Heart left ventricle (tissue), 13 donors: ENCODE measurements at regions not wholly inside any gene's neighbourhood (a gene's known extent, or its start where the extent isn't known, plus 50 kb on each side); places are given as distances from the start of the nearest gene placed in this dataset.
"Not testable (repeated sequence)": the region's sequence is repeated elsewhere in the genome, so short reads cannot be mapped to it uniquely, and the experiment has no call there.

Source experiments
- POLR2A ChIP-seq, 2 donors: fragments of 450-650 bp; IDR thresholded peaks; one replicate each; pipeline ENCODE4 v1.6.1; 2017; ENCODE audit warnings: antibody characterized with exemption in 2 of 2, mild to moderate bottlenecking in 2 of 2, moderate library complexity in 2 of 2
- TF ChIP-seq, protein P1 (sequence below), 12 donors: fragments of 200-600 bp; sonication (generic) in 4 of 12; IDR thresholded peaks; one replicate each; pipeline versions ENCODE4 v1.5.0 to v1.8.0; 2018 to 2022; ENCODE audit warnings: antibody characterized with exemption in 12 of 12, mild to moderate bottlenecking in 5 of 12
- donor health status: ischemic (EF 13 %, LVEDD 7.1; RV severe dilation, severe dysfunction).
- donor health status: DM: no; HTN: yes; CAD: no.
- donor health status: DM: no; HTN: no; CAD: no.
- donor health status: ischemic (EF 25% LVEDD 6.9; RV normal size, moderate dysfunction).
- donor health status: ischemic (EF 25% LVEDD 5.7; RV mildly dilated, moderate dysfunction).
- donor health status: ischemic (EF 35%, LVEDD 5.7; RV mildly dilated, moderate dysfunction).
- donor health status: nonischemic (EF 11% LVEDD 7.7; RV severe dilation, severe dysfunction).
- donor health status: DM: yes; HTN: yes; CAD: no.
- donor health status: PGD.
- donor health status: ischemic (EF 29% LVEDD 5.4; RV normal size, mild dysfunction).
- donor health status: nonischemic (EF 23%, LVEDD 6.1; RV moderate dilation, normal function).

DNA sequence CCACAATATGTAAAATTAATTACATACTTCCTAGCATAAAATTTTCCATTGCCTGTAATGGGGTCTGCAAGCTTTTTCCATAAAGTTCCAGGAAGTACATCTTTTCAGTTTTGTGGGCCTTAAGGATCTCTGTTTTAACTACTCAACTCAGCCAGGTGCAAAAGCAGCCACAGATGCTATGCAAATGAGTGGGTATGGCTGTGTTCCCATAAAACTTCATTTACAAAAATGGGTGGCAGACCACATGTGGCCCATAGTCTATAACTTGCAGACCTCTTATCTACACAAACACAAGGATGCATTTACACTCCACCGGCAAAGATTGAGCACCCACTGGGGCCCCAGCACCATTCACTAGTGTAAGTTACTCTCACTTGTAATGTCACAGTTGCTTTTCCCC is 123.1 kb downstream of the ARHGAP11B start:
- TF ChIP-seq, protein P1, sequence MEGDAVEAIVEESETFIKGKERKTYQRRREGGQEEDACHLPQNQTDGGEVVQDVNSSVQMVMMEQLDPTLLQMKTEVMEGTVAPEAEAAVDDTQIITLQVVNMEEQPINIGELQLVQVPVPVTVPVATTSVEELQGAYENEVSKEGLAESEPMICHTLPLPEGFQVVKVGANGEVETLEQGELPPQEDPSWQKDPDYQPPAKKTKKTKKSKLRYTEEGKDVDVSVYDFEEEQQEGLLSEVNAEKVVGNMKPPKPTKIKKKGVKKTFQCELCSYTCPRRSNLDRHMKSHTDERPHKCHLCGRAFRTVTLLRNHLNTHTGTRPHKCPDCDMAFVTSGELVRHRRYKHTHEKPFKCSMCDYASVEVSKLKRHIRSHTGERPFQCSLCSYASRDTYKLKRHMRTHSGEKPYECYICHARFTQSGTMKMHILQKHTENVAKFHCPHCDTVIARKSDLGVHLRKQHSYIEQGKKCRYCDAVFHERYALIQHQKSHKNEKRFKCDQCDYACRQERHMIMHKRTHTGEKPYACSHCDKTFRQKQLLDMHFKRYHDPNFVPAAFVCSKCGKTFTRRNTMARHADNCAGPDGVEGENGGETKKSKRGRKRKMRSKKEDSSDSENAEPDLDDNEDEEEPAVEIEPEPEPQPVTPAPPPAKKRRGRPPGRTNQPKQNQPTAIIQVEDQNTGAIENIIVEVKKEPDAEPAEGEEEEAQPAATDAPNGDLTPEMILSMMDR (IDR thresholded peaks at IDR 0.05), result not testable (repeated sequence)
- TF ChIP-seq POLR2A (IDR thresholded peaks at IDR 0.05), result not testable (repeated sequence)
